ENCODE measurements at regions not wholly inside any gene's neighbourhood (a gene's known extent, or its start where the extent isn't known, plus 50 kb on each side); places are given as distances from the start of the nearest gene placed in this dataset.

- no peak overlapping the region for H2AFZ ChIP-seq
- H3K4me3 ChIP-seq, result no peak overlapping the region
- no TSS peak for BruUV-seq (replicated peaks)
- no peaks in the 10 kb centered on the region for H3K4me1 ChIP-seq (replicated peaks; ENCODE audit: insufficient read depth)
- no peaks in the 10 kb centered on the region for H3K79me2 ChIP-seq (ENCODE audit: low read depth)
- H3K9me3 ChIP-seq (ENCODE audit: insufficient read depth, low read depth), result no peaks in the 10 kb centered on the region
- intact Hi-C loops (cut with micrococcal nuclease; ENCODE audit: unreplicated experiment), result no loop called here
- H3K9me2 ChIP-seq (ENCODE audit: insufficient read depth), result no peaks in the 10 kb centered on the region
- H3K27ac ChIP-seq, result no peak overlapping the region
- DNase-seq, result no peak
- H4K20me1 ChIP-seq (ENCODE audit: insufficient read depth), result no peaks in the 10 kb centered on the region
- CTCF ChIA-PET, result no interaction called here
- TF ChIP-seq EZH2 (IDR thresholded peaks at IDR 0.05; ENCODE audit: low read depth) (no peak), CTCF (conservative IDR thresholded peaks at IDR 0.05) (no peak)
- H3F3A ChIP-seq (ENCODE audit: insufficient read depth, low read depth), result no peaks in the 10 kb centered on the region
- H3K4me2 ChIP-seq, result no peak overlapping the region
- H3K36me3 ChIP-seq (ENCODE audit: low read depth), result no peaks in the 10 kb centered on the region
- no peaks in the 10 kb centered on the region for H3K27me3 ChIP-seq (ENCODE audit: insufficient read depth, low read depth)
- POLR2A ChIA-PET (ENCODE audit: unreplicated experiment), result no interaction called here
Measured at GRCh38 chr2:193505620-193506019, 1310.9 kb upstream of the TMEFF2 start.

GRCh38 chr2:193502363-193503035, 1307.8 kb upstream of the TMEFF2 start:
- H3K27me3 ChIP-seq (ENCODE audit: insufficient read depth, low read depth), result no peaks in the 10 kb centered on the region
- ChIA-PET POLR2A (ENCODE audit: unreplicated experiment) (no interaction called here), CTCF (interaction anchor here (0.7 kb wide), 1 partner anchor 970 kb away, joined by 3 read pairs; no protein-coding TSS in a partner anchor)
- no peak overlapping the region for H3K4me3 ChIP-seq
- H3K79me2 ChIP-seq (ENCODE audit: low read depth), result no peaks in the 10 kb centered on the region
- no peak overlapping the region for H3K27ac ChIP-seq
- no peaks in the 10 kb centered on the region for H3K9me2 ChIP-seq (ENCODE audit: insufficient read depth)
- H3K4me2 ChIP-seq, result no peak overlapping the region
- intact Hi-C loops (cut with micrococcal nuclease; ENCODE audit: unreplicated experiment), result no loop called here
- DNase-seq, result no peak
- TF ChIP-seq CTCF (conservative IDR thresholded peaks at IDR 0.05) (no peak), EZH2 (IDR thresholded peaks at IDR 0.05; ENCODE audit: low read depth) (no peak)
- no peaks in the 10 kb centered on the region for H3K36me3 ChIP-seq (ENCODE audit: low read depth)
- H3K9me3 ChIP-seq (ENCODE audit: insufficient read depth, low read depth), result no peaks in the 10 kb centered on the region
- H3F3A ChIP-seq (ENCODE audit: insufficient read depth, low read depth), result no peaks in the 10 kb centered on the region
- no peaks in the 10 kb centered on the region for H3K4me1 ChIP-seq (replicated peaks; ENCODE audit: insufficient read depth)
- no peaks in the 10 kb centered on the region for H4K20me1 ChIP-seq (ENCODE audit: insufficient read depth)
- no TSS peak for BruUV-seq (replicated peaks)
- H2AFZ ChIP-seq, result no peak overlapping the region

GRCh38 chr2:193496786-193497185, 1302.1 kb upstream of the TMEFF2 start:
- no TSS peak for BruUV-seq (replicated peaks)
- CTCF ChIA-PET, result no interaction called here
- intact Hi-C loops (cut with micrococcal nuclease; ENCODE audit: unreplicated experiment), result no loop called here

More at GRCh38 chr2:193496786-193497185, 1302.1 kb upstream of the TMEFF2 start:
- no peaks in the 10 kb centered on the region for H3K4me1 ChIP-seq (replicated peaks; ENCODE audit: insufficient read depth)
- H3F3A ChIP-seq (ENCODE audit: insufficient read depth, low read depth), result no peaks in the 10 kb centered on the region
- H3K9me3 ChIP-seq (ENCODE audit: insufficient read depth, low read depth), result no peaks in the 10 kb centered on the region
- no peak overlapping the region for H3K4me3 ChIP-seq
- H3K79me2 ChIP-seq (ENCODE audit: low read depth), result no peaks in the 10 kb centered on the region
- no peak overlapping the region for H2AFZ ChIP-seq
- H3K27ac ChIP-seq, result no peak overlapping the region
- H3K27me3 ChIP-seq (ENCODE audit: insufficient read depth, low read depth), result no peaks in the 10 kb centered on the region
- H3K9me2 ChIP-seq (ENCODE audit: insufficient read depth), result no peaks in the 10 kb centered on the region
- no peak overlapping the region for H3K4me2 ChIP-seq
- TF ChIP-seq EZH2 (IDR thresholded peaks at IDR 0.05; ENCODE audit: low read depth) (no peak), CTCF (conservative IDR thresholded peaks at IDR 0.05) (no peak)
- no peak for DNase-seq
- H4K20me1 ChIP-seq (ENCODE audit: insufficient read depth), result no peaks in the 10 kb centered on the region
- POLR2A ChIA-PET (ENCODE audit: unreplicated experiment), result no interaction called here
- no peaks in the 10 kb centered on the region for H3K36me3 ChIP-seq (ENCODE audit: low read depth)

Data from PC-9 (cell line).